ENCODE measurements at regions not wholly inside any gene's neighbourhood (a gene's known extent, or its start where the extent isn't known, plus 50 kb on each side); places are given as distances from the start of the nearest gene placed in this dataset.

DNA sequence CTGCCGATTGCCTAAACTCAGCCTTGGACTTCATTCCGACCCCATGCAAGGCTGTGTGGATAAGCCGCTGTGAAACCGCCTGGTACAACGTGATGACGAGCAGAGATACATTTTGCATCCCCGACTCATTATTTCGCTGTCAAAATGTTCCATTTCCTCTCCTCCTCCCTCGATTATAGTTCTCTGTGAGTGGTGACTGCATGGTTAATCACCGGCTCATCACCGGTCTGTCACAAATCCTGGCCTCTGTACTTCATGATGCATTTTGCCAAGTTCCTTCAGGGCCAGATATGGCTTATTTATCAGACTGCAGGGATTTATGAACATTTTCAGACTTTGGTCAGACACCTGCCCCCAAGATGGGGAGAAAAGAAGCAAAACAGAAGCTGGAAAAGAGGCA is 461.6 kb upstream of the DPP6 start:
- no peaks in the 10 kb centered on the region for H3K4me1 Mint-ChIP-seq (ENCODE audit: insufficient read depth, unreplicated experiment)
- H3K27me3 Mint-ChIP-seq (ENCODE audit: insufficient read depth, unreplicated experiment): no peaks in the 10 kb centered on the region
- no TSS peak for BruUV-seq (replicated peaks)
- no peak overlapping the region for H3K27ac Mint-ChIP-seq (ENCODE audit: low read depth, unreplicated experiment)
- H3K36me3 Mint-ChIP-seq (ENCODE audit: insufficient read depth, unreplicated experiment): no peaks in the 10 kb centered on the region
- H3K9me3 Mint-ChIP-seq (ENCODE audit: unreplicated experiment): peaks cover 12% of the 10 kb centered on the region
- TF ChIP-seq, protein P1, sequence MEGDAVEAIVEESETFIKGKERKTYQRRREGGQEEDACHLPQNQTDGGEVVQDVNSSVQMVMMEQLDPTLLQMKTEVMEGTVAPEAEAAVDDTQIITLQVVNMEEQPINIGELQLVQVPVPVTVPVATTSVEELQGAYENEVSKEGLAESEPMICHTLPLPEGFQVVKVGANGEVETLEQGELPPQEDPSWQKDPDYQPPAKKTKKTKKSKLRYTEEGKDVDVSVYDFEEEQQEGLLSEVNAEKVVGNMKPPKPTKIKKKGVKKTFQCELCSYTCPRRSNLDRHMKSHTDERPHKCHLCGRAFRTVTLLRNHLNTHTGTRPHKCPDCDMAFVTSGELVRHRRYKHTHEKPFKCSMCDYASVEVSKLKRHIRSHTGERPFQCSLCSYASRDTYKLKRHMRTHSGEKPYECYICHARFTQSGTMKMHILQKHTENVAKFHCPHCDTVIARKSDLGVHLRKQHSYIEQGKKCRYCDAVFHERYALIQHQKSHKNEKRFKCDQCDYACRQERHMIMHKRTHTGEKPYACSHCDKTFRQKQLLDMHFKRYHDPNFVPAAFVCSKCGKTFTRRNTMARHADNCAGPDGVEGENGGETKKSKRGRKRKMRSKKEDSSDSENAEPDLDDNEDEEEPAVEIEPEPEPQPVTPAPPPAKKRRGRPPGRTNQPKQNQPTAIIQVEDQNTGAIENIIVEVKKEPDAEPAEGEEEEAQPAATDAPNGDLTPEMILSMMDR (IDR thresholded peaks at IDR 0.05; ENCODE audit: unreplicated experiment): no peak
- no peak for DNase-seq (ENCODE audit: unreplicated experiment)
- no peak overlapping the region for H3K4me3 Mint-ChIP-seq (ENCODE audit: unreplicated experiment)
- intact Hi-C loops (cut with micrococcal nuclease): no loop called here
- POLR2A ChIA-PET: no interaction called here
- CTCF ChIA-PET: no interaction called here

DNA sequence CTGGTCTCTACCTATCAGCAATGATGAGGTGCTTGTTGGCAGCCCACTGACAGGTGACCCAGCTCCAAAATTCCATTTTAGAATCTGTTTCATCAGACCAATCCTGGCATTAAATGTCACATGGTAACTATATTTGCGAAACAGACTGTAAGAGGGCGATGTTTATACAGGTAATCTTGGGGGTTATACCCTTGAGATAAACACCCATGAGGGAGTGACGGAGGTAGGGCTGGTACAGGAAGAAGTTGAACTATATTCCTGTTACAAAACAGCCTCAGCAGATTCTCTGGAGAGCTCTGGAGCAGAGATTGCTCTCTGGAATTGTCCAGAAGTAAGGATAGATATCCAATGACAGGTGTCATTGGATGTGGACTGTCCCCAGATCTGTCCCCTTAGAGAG is 444.8 kb upstream of the DPP6 start:
- no peak overlapping the region for H3K27ac Mint-ChIP-seq (ENCODE audit: low read depth, unreplicated experiment)
- H3K4me3 Mint-ChIP-seq (ENCODE audit: unreplicated experiment): no peak overlapping the region
- TF ChIP-seq, protein P1 (IDR thresholded peaks at IDR 0.05; ENCODE audit: unreplicated experiment): no peak
- peaks cover 21% of the 10 kb centered on the region for H3K9me3 Mint-ChIP-seq (ENCODE audit: unreplicated experiment)
- intact Hi-C loops (cut with micrococcal nuclease): no loop called here
- ChIA-PET CTCF (no interaction called here), POLR2A (no interaction called here)
- no peak for DNase-seq (ENCODE audit: unreplicated experiment)
- BruUV-seq (replicated peaks): no TSS peak
- H3K27me3 Mint-ChIP-seq (ENCODE audit: insufficient read depth, unreplicated experiment): no peaks in the 10 kb centered on the region
- H3K4me1 Mint-ChIP-seq (ENCODE audit: insufficient read depth, unreplicated experiment): no peaks in the 10 kb centered on the region
- H3K36me3 Mint-ChIP-seq (ENCODE audit: insufficient read depth, unreplicated experiment): no peaks in the 10 kb centered on the region

DNA sequence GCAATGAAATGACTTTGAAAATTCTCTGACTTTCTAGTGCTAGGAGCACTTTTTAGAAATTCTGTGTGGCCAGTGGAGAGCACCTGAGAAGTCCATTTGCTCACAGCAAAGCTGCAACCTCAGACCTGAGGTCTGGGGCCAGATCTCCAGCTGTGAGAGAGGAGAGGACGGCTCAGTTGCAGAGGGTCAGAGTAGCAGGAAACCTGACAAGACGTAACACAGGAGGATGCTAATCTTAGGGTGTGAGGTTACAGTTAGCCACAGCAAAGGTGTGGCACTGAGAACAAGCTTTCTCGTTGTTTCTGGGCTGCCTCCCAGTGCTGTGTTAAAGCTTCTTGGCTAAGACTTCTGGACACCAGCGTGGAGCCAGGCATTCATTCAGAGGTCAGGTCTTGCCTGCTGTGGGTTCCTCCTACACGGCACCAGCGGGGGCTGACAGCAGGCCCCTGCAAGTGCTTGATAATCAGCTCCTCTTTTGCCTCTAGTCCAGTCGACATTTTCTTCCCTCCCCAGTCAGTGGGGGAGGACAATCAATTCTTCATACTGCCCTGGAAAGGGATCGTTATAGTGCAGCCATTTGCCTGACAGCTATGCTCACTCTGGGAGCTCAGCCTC is 435.4 kb upstream of the DPP6 start:
- CTCF ChIA-PET: interaction anchor here (0.7 kb wide), 1 partner anchor 11 kb away, joined by 3 read pairs; no protein-coding TSS in a partner anchor
- no TSS peak for BruUV-seq (replicated peaks)
- POLR2A ChIA-PET: no interaction called here
- intact Hi-C loops (cut with micrococcal nuclease): no loop called here
- no peaks in the 10 kb centered on the region for H3K27me3 Mint-ChIP-seq (ENCODE audit: insufficient read depth, unreplicated experiment)
- no peaks in the 10 kb centered on the region for H3K36me3 Mint-ChIP-seq (ENCODE audit: insufficient read depth, unreplicated experiment)
- TF ChIP-seq, protein P1 (IDR thresholded peaks at IDR 0.05; ENCODE audit: unreplicated experiment): no peak
- H3K4me1 Mint-ChIP-seq (ENCODE audit: insufficient read depth, unreplicated experiment): no peaks in the 10 kb centered on the region
- no peak overlapping the region for H3K4me3 Mint-ChIP-seq (ENCODE audit: unreplicated experiment)
- no peaks in the 10 kb centered on the region for H3K9me3 Mint-ChIP-seq (ENCODE audit: unreplicated experiment)
- no peak overlapping the region for H3K27ac Mint-ChIP-seq (ENCODE audit: low read depth, unreplicated experiment)
- DNase-seq (ENCODE audit: unreplicated experiment): no peak

DNA sequence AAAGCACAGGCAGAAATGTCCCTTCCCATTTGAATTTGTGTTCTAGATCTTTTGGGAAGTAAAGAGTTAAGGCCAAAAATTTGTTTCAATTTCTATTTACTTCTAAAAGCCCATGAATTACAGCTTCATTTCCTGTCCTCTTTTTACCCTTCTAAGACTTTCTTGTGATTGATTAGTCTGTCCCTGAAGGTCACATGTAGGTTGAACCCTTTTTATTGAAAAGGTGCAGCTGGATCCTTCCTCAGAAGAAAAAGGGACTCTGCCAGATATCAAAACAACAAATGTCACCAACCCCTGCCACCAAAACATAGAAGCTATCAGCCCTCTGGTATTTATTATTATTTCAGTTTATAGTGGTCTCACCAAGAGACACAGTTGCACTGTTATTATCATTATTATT is 424.9 kb upstream of the DPP6 start:
- Mint-ChIP-seq H3K4me1 (ENCODE audit: insufficient read depth, unreplicated experiment) (no peaks in the 10 kb centered on the region), H3K27ac (ENCODE audit: low read depth, unreplicated experiment) (no peak overlapping the region), H3K36me3 (ENCODE audit: insufficient read depth, unreplicated experiment) (no peaks in the 10 kb centered on the region), H3K9me3 (ENCODE audit: unreplicated experiment) (peaks cover 8% of the 10 kb centered on the region), H3K4me3 (ENCODE audit: unreplicated experiment) (no peak overlapping the region), H3K27me3 (ENCODE audit: insufficient read depth, unreplicated experiment) (no peaks in the 10 kb centered on the region)
- TF ChIP-seq, protein P1 (IDR thresholded peaks at IDR 0.05; ENCODE audit: unreplicated experiment): no peak
- ChIA-PET POLR2A (no interaction called here), CTCF (interaction anchor here (0.9 kb wide), 1 partner anchor 11 kb away, joined by 3 read pairs; no protein-coding TSS in a partner anchor)
- no TSS peak for BruUV-seq (replicated peaks)
- intact Hi-C loops (cut with micrococcal nuclease): no loop called here
- DNase-seq (ENCODE audit: unreplicated experiment): no peak
